ENCODE measurements at regions not wholly inside any gene's neighbourhood (a gene's known extent, or its start where the extent isn't known, plus 50 kb on each side); places are given as distances from the start of the nearest gene placed in this dataset.

GRCh38 chr2:128836559-128837100 lies 518.0 kb upstream of the HS6ST1 start:
- no peak for DNase-seq

GRCh38 chr2:128838244-128838643 lies 519.6 kb upstream of the HS6ST1 start:
- DNase-seq, result no peak

- DNase-seq, result no peak
Observed at GRCh38 chr2:128841803-128842202, 523.1 kb upstream of the HS6ST1 start.

GRCh38 chr2:128867311-128867710 lies 548.6 kb upstream of the HS6ST1 start:
- no peak for DNase-seq

- DNase-seq, result no peak
Observed at GRCh38 chr2:128867936-128868636, 549.4 kb upstream of the HS6ST1 start.

GRCh38 chr2:128868686-128869551 lies 550.3 kb upstream of the HS6ST1 start:
- DNase-seq, result no peak

- no peak for DNase-seq
Observed at GRCh38 chr2:128874608-128875007, 555.9 kb upstream of the HS6ST1 start.

- no peak for DNase-seq
Observed at GRCh38 chr2:128876986-128877983, 558.6 kb upstream of the HS6ST1 start.

- DNase-seq, result no peak
Observed at GRCh38 chr2:128879161-128879560, 560.5 kb upstream of the HS6ST1 start.

- no peak for DNase-seq
Observed at GRCh38 chr2:128894896-128895295, 576.2 kb upstream of the HS6ST1 start.

- no peak for DNase-seq
Observed at GRCh38 chr2:128901572-128902391, 583.1 kb upstream of the HS6ST1 start.

GRCh38 chr2:128903637-128904036 lies 585.0 kb upstream of the HS6ST1 start:
- DNase-seq, result no peak

- no peak for DNase-seq
Observed at GRCh38 chr2:128911276-128911675, 592.6 kb upstream of the HS6ST1 start.

- DNase-seq, result no peak
Observed at GRCh38 chr2:128914320-128914719, 595.7 kb upstream of the HS6ST1 start.

GRCh38 chr2:128921751-128922150 lies 603.1 kb upstream of the HS6ST1 start:
- DNase-seq, result no peak

- DNase-seq, result no peak
Observed at GRCh38 chr2:128922154-128922553, 603.5 kb upstream of the HS6ST1 start.

GRCh38 chr2:128925631-128926030 lies 607.0 kb upstream of the HS6ST1 start:
- DNase-seq, result no peak

GRCh38 chr2:128930101-128930500 lies 611.4 kb upstream of the HS6ST1 start:
- DNase-seq, result no peak

- no peak for DNase-seq
Observed at GRCh38 chr2:128940378-128940777, 621.7 kb upstream of the HS6ST1 start.

GRCh38 chr2:128941751-128942150 lies 623.1 kb upstream of the HS6ST1 start:
- DNase-seq, result no peak

GRCh38 chr2:128949360-128949759 lies 630.7 kb upstream of the HS6ST1 start:
- DNase-seq, result no peak

- no peak for DNase-seq
Observed at GRCh38 chr2:128950758-128951157, 632.1 kb upstream of the HS6ST1 start.

Measured in cerebellar nuclear complex (tissue), 1 donor.